CD4-positive, alpha-beta T cell treated with Interleukin-4 for 4 hours (primary cell): ENCODE measurements at regions not wholly inside any gene's neighbourhood (a gene's known extent, or its start where the extent isn't known, plus 50 kb on each side); places are given as distances from the start of the nearest gene placed in this dataset.

ENCODE experiments used
- DNase-seq: peaks from one replicate; pipeline ENCODE4 v3.0.0-alpha.2; 2020

GRCh38 chr4:165724786-165725185, 148.3 kb upstream of the TLL1 start:
- no peak for DNase-seq

GRCh38 chr4:165725352-165725751, 147.7 kb upstream of the TLL1 start:
- no peak for DNase-seq

GRCh38 chr4:165726831-165727230, 146.2 kb upstream of the TLL1 start:
- DNase-seq, result no peak

- no peak for DNase-seq
Measured at GRCh38 chr4:165737309-165737972, 135.6 kb upstream of the TLL1 start.

- no peak for DNase-seq
Measured at GRCh38 chr4:165738571-165738970, 134.5 kb upstream of the TLL1 start.

- DNase-seq, result no peak
Measured at GRCh38 chr4:165740911-165741310, 132.1 kb upstream of the TLL1 start.

GRCh38 chr4:165743422-165743821, 129.6 kb upstream of the TLL1 start:
- DNase-seq, result no peak

GRCh38 chr4:165744370-165744769, 128.7 kb upstream of the TLL1 start:
- DNase-seq, result no peak

GRCh38 chr4:165748321-165748720, 124.7 kb upstream of the TLL1 start:
- DNase-seq, result no peak

- no peak for DNase-seq
Measured at GRCh38 chr4:165751882-165752281, 121.2 kb upstream of the TLL1 start.

- no peak for DNase-seq
Measured at GRCh38 chr4:165754664-165755063, 118.4 kb upstream of the TLL1 start.

GRCh38 chr4:165756836-165757235, 116.2 kb upstream of the TLL1 start:
- DNase-seq, result no peak

GRCh38 chr4:165757451-165757850, 115.6 kb upstream of the TLL1 start:
- DNase-seq, result no peak

- DNase-seq, result no peak
Measured at GRCh38 chr4:165758086-165758485, 115.0 kb upstream of the TLL1 start.

GRCh38 chr4:165760182-165760581, 112.9 kb upstream of the TLL1 start:
- DNase-seq, result no peak

- no peak for DNase-seq
Measured at GRCh38 chr4:165761963-165762362, 111.1 kb upstream of the TLL1 start.

GRCh38 chr4:165763640-165764039, 109.4 kb upstream of the TLL1 start:
- no peak for DNase-seq

GRCh38 chr4:165765053-165765452, 108.0 kb upstream of the TLL1 start:
- no peak for DNase-seq

- DNase-seq, result no peak
Measured at GRCh38 chr4:165766018-165766417, 107.0 kb upstream of the TLL1 start.

GRCh38 chr4:165766976-165767375, 106.1 kb upstream of the TLL1 start:
- DNase-seq, result no peak

GRCh38 chr4:165767671-165768070, 105.4 kb upstream of the TLL1 start:
- DNase-seq, result no peak

GRCh38 chr4:165768281-165768680, 104.8 kb upstream of the TLL1 start:
- no peak for DNase-seq

- DNase-seq, result no peak
Measured at GRCh38 chr4:165774326-165774725, 98.7 kb upstream of the TLL1 start.

- no peak for DNase-seq
Measured at GRCh38 chr4:165779950-165780670, 92.9 kb upstream of the TLL1 start.

- DNase-seq, result no peak
Measured at GRCh38 chr4:165780735-165781134, 92.3 kb upstream of the TLL1 start.
